OCI-LY7 (cell line): ENCODE measurements at regions not wholly inside any gene's neighbourhood (a gene's known extent, or its start where the extent isn't known, plus 50 kb on each side); places are given as distances from the start of the nearest gene placed in this dataset.

Source experiments
- BruUV-seq: library from RNA; stranded (reverse); fragments of 400-500 nt; replicated peaks from 2 replicates; lab custom pipeline; 2021; lab: Mats Ljungman, UMichigan
- CTCF ChIA-PET: fragments of 300-600 bp; sonication (Branson Sonifier 250); formaldehyde crosslinking; loops from one replicate; lab custom pipeline; 2022; ENCODE audit warnings: antibody characterized with exemption; ENCODE audit not compliant: unreplicated experiment; lab: Charles Lee
- POLR2A ChIA-PET: fragments of 300-600 bp; sonication (Branson Sonifier 250); formaldehyde crosslinking; loops from one replicate; lab custom pipeline; 2022; ENCODE audit warnings: antibody characterized with exemption; lab: Charles Lee
- DNase-seq: peaks from one replicate; pipeline ENCODE4 v3.0.0-alpha.2; 2015; ENCODE audit warnings: low spot score
- H2AFZ ChIP-seq: fragments of 200-600 bp; sonication (generic), shearing (Covaris generic); 2 replicates; pipeline ENCODE4 v1.6.1; 2014; ENCODE audit warnings: mild to moderate bottlenecking, antibody characterized with exemption, low read length, moderate library complexity
- H3K27ac ChIP-seq: fragments of 200-600 bp; sonication (generic); 2 replicates; pipeline ENCODE4 v1.5.1; 2014; ENCODE audit warnings: mixed run types, low read depth, mild to moderate bottlenecking, moderate library complexity, low read length, inconsistent platforms; ENCODE audit not compliant: poor library complexity, severe bottlenecking
- H3K36me3 ChIP-seq: fragments of 200-600 bp; sonication (generic); 2 replicates; pipeline ENCODE4 v1.6.1; 2014; ENCODE audit warnings: mild to moderate bottlenecking, antibody characterized with exemption, low read length, moderate library complexity, mixed read lengths; ENCODE audit not compliant: insufficient read depth
- H3K4me1 ChIP-seq: fragments of 200-600 bp; sonication (generic); 2 replicates; pipeline ENCODE4 v1.5.1; 2014; ENCODE audit warnings: mild to moderate bottlenecking, low read length; ENCODE audit not compliant: insufficient read depth, poor library complexity, severe bottlenecking
- H3K4me2 ChIP-seq: fragments of 200-600 bp; sonication (generic); 2 replicates; pipeline ENCODE4 v1.6.1; 2014; ENCODE audit warnings: mild to moderate bottlenecking, low read length
- H3K4me3 ChIP-seq: fragments of 200-600 bp; sonication (generic); 2 replicates; pipeline ENCODE4 v1.5.1; 2014; ENCODE audit warnings: mild to moderate bottlenecking, low read depth, low read length; ENCODE audit not compliant: poor library complexity, severe bottlenecking
- H3K79me2 ChIP-seq: fragments of 200-600 bp; sonication (generic); 2 replicates; pipeline ENCODE4 v1.6.1; 2016; ENCODE audit warnings: low read depth, mild to moderate bottlenecking, low read length, moderate library complexity, mixed read lengths; ENCODE audit not compliant: insufficient read depth
- H3K9me2 ChIP-seq: fragments of 200-600 bp; sonication (generic); 2 replicates; pipeline ENCODE4 v1.6.1; 2016; ENCODE audit warnings: mild to moderate bottlenecking, low read length, mixed read lengths; ENCODE audit not compliant: insufficient read depth
- H3K9me3 ChIP-seq: fragments of 200-600 bp; sonication (generic); 2 replicates; pipeline ENCODE4 v1.6.1; 2014; ENCODE audit warnings: mild to moderate bottlenecking, mixed run types, low read length, mixed read lengths
- H4K20me1 ChIP-seq: fragments of 200-600 bp; sonication (generic); 2 replicates; pipeline ENCODE4 v1.6.1; 2014; ENCODE audit warnings: mild to moderate bottlenecking, antibody characterized with exemption, low read length, moderate library complexity, mixed read lengths; ENCODE audit not compliant: insufficient read depth
- EZH2phosphoT487 ChIP-seq: fragments of 200-600 bp; sonication (generic); IDR thresholded peaks from 2 replicates; pipeline ENCODE4 v1.6.1; 2018; ENCODE audit warnings: low read depth, borderline replicate concordance, mild to moderate bottlenecking, mixed run types, antibody characterized with exemption, low read length, moderate library complexity, mixed read lengths
- intact Hi-C: fragments of 100-400 bp; cut with micrococcal nuclease; formaldehyde crosslinking; loops from one replicate; pipeline ENCODE4 v1.10.0; 2022; ENCODE audit not compliant: unreplicated experiment
- TF ChIP-seq, protein P1 (sequence below): fragments of 200-600 bp; sonication (generic); conservative IDR thresholded peaks from 2 replicates; pipeline ENCODE4 v1.5.1; 2014; ENCODE audit warnings: mild to moderate bottlenecking, antibody characterized with exemption, low read length, moderate library complexity, mixed read lengths

GRCh38 chr7:37537439-37537838 is 88.8 kb upstream of the ELMO1 start:
- TF ChIP-seq, protein P1, sequence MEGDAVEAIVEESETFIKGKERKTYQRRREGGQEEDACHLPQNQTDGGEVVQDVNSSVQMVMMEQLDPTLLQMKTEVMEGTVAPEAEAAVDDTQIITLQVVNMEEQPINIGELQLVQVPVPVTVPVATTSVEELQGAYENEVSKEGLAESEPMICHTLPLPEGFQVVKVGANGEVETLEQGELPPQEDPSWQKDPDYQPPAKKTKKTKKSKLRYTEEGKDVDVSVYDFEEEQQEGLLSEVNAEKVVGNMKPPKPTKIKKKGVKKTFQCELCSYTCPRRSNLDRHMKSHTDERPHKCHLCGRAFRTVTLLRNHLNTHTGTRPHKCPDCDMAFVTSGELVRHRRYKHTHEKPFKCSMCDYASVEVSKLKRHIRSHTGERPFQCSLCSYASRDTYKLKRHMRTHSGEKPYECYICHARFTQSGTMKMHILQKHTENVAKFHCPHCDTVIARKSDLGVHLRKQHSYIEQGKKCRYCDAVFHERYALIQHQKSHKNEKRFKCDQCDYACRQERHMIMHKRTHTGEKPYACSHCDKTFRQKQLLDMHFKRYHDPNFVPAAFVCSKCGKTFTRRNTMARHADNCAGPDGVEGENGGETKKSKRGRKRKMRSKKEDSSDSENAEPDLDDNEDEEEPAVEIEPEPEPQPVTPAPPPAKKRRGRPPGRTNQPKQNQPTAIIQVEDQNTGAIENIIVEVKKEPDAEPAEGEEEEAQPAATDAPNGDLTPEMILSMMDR = no peak
- TF ChIP-seq EZH2phosphoT487 = no peak
- Histone ChIP-seq H3K4me2 (no peak overlapping the region), H4K20me1 (no peaks in the 10 kb centered on the region), H3K9me2 (no peaks in the 10 kb centered on the region), H3K27ac (no peak overlapping the region), H3K4me1 (no peaks in the 10 kb centered on the region), H3K79me2 (no peaks in the 10 kb centered on the region), H3K36me3 (no peaks in the 10 kb centered on the region), H3K9me3 (no peaks in the 10 kb centered on the region), H3K4me3 (no peak overlapping the region), H2AFZ (no peak overlapping the region)
- intact Hi-C loops = no loop called here
- no peak for DNase-seq
- POLR2A ChIA-PET = no interaction called here
- CTCF ChIA-PET = no interaction called here
- BruUV-seq = no TSS peak

- Histone ChIP-seq H3K9me2 (no peaks in the 10 kb centered on the region), H3K36me3 (no peaks in the 10 kb centered on the region), H3K79me2 (no peaks in the 10 kb centered on the region), H2AFZ (no peak overlapping the region), H3K9me3 (no peaks in the 10 kb centered on the region), H3K4me1 (no peaks in the 10 kb centered on the region), H3K27ac (no peak overlapping the region), H3K4me3 (no peak overlapping the region), H3K4me2 (no peak overlapping the region), H4K20me1 (no peaks in the 10 kb centered on the region)
- BruUV-seq = no TSS peak
- TF ChIP-seq, protein P1 = no peak
- no peak for TF ChIP-seq EZH2phosphoT487
- POLR2A ChIA-PET = no interaction called here
- CTCF ChIA-PET = no interaction called here
- no peak for DNase-seq
- intact Hi-C loops = no loop called here
Observed at GRCh38 chr7:37538945-37539344, 90.3 kb upstream of the ELMO1 start.

DNA sequence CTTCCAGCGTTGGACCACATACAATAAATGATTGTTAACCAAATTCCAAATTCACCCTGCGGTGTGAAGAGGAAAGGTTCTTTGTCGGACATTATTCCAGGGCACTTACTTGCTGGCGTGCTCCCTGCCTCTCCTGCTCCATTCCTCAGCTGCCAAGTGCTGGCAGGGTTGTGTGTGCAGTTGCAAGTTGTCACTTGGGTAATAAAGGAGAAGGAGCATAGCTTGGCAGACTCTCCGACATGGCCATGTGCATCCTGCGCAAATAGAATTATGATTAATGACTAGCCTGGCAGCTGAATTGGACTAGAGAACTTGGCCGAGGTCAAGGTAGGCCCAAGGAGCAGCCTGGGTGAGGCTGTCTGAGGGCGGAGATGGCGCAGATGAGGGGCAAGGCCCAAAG is 92.3 kb upstream of the ELMO1 start:
- Histone ChIP-seq H3K36me3 (no peaks in the 10 kb centered on the region), H2AFZ (no peak overlapping the region), H3K4me1 (no peaks in the 10 kb centered on the region), H3K4me3 (no peak overlapping the region), H3K9me3 (no peaks in the 10 kb centered on the region), H4K20me1 (no peaks in the 10 kb centered on the region), H3K27ac (no peak overlapping the region), H3K79me2 (no peaks in the 10 kb centered on the region), H3K4me2 (no peak overlapping the region), H3K9me2 (no peaks in the 10 kb centered on the region)
- intact Hi-C loops = no loop called here
- no TSS peak for BruUV-seq
- DNase-seq = no peak
- ChIA-PET CTCF (interaction anchor here (0.5 kb wide), 1 partner anchor 53 kb away, joined by 5 read pairs; no protein-coding TSS in a partner anchor), POLR2A (interaction anchor here (0.6 kb wide), 1 partner anchor 532 kb away, joined by 3 read pairs; no protein-coding TSS in a partner anchor)
- TF ChIP-seq, protein P1 = no peak
- no peak for TF ChIP-seq EZH2phosphoT487
